ENCODE measurements at regions not wholly inside any gene's neighbourhood (a gene's known extent, or its start where the extent isn't known, plus 50 kb on each side); places are given as distances from the start of the nearest gene placed in this dataset.

GRCh38 chr11:110951037-110951949 is 239.1 kb upstream of the ARHGAP20 start:
- Histone ChIP-seq H3K4me2 (ENCODE audit: low read depth, low read length, poor library complexity, severe bottlenecking) (no peak overlapping the region), H2AFZ (ENCODE audit: low read depth, low read length, severe bottlenecking) (no peak overlapping the region), H3F3A (ENCODE audit: insufficient read depth) (no peaks in the 10 kb centered on the region), H3K9me3 (ENCODE audit: insufficient read depth, low read length) (no peaks in the 10 kb centered on the region), H4K20me1 (ENCODE audit: low read depth, low read length) (no peaks in the 10 kb centered on the region), H3K9ac (ENCODE audit: low read length) (no peak overlapping the region), H3K27ac (ENCODE audit: low read depth, low read length) (no peak overlapping the region), H3K4me3 (ENCODE audit: insufficient read depth, low read length, poor library complexity, severe bottlenecking) (no peak overlapping the region), H3K36me3 (ENCODE audit: low read length) (no peaks in the 10 kb centered on the region), H3K27me3 (ENCODE audit: low read length) (no peaks in the 10 kb centered on the region), H3K9me2 (replicated peaks; ENCODE audit: insufficient read depth, low read length) (no peaks in the 10 kb centered on the region), H3K79me2 (ENCODE audit: insufficient read depth, low read length) (no peaks in the 10 kb centered on the region)
- TF ChIP-seq CTCF (IDR thresholded peaks at IDR 0.05; ENCODE audit: insufficient read depth, low read length, poor library complexity, severe bottlenecking) (no peak), EZH2phosphoT487 (conservative IDR thresholded peaks at IDR 0.05; ENCODE audit: low read length) (no peak)

- no peaks in the 10 kb centered on the region for H3K36me3 ChIP-seq (ENCODE audit: low read length)
- no peak for TF ChIP-seq EZH2phosphoT487 (conservative IDR thresholded peaks at IDR 0.05; ENCODE audit: low read length)
- TF ChIP-seq CTCF (IDR thresholded peaks at IDR 0.05; ENCODE audit: insufficient read depth, low read length, poor library complexity, severe bottlenecking) = no peak
- no peaks in the 10 kb centered on the region for H3K79me2 ChIP-seq (ENCODE audit: insufficient read depth, low read length)
- no peaks in the 10 kb centered on the region for H4K20me1 ChIP-seq (ENCODE audit: low read depth, low read length)
- H3K4me2 ChIP-seq (ENCODE audit: low read depth, low read length, poor library complexity, severe bottlenecking) = no peak overlapping the region
- no peak overlapping the region for H3K27ac ChIP-seq (ENCODE audit: low read depth, low read length)
- H3K9ac ChIP-seq (ENCODE audit: low read length) = no peak overlapping the region
- H3K9me2 ChIP-seq (replicated peaks; ENCODE audit: insufficient read depth, low read length) = no peaks in the 10 kb centered on the region
- no peak overlapping the region for H3K4me3 ChIP-seq (ENCODE audit: insufficient read depth, low read length, poor library complexity, severe bottlenecking)
- H3K9me3 ChIP-seq (ENCODE audit: insufficient read depth, low read length) = no peaks in the 10 kb centered on the region
- H3F3A ChIP-seq (ENCODE audit: insufficient read depth) = no peaks in the 10 kb centered on the region
- no peaks in the 10 kb centered on the region for H3K27me3 ChIP-seq (ENCODE audit: low read length)
- H2AFZ ChIP-seq (ENCODE audit: low read depth, low read length, severe bottlenecking) = no peak overlapping the region
Measured at GRCh38 chr11:110948112-110948511, 235.9 kb upstream of the ARHGAP20 start.

GRCh38 chr11:110947096-110947495 is 234.9 kb upstream of the ARHGAP20 start:
- Histone ChIP-seq H2AFZ (ENCODE audit: low read depth, low read length, severe bottlenecking) (no peak overlapping the region), H3K27ac (ENCODE audit: low read depth, low read length) (no peak overlapping the region), H3K4me3 (ENCODE audit: insufficient read depth, low read length, poor library complexity, severe bottlenecking) (no peak overlapping the region), H3K27me3 (ENCODE audit: low read length) (no peaks in the 10 kb centered on the region), H3K36me3 (ENCODE audit: low read length) (no peaks in the 10 kb centered on the region), H3K9ac (ENCODE audit: low read length) (no peak overlapping the region), H3K79me2 (ENCODE audit: insufficient read depth, low read length) (no peaks in the 10 kb centered on the region), H3K4me2 (ENCODE audit: low read depth, low read length, poor library complexity, severe bottlenecking) (no peak overlapping the region), H3K9me3 (ENCODE audit: insufficient read depth, low read length) (no peaks in the 10 kb centered on the region), H4K20me1 (ENCODE audit: low read depth, low read length) (no peaks in the 10 kb centered on the region), H3F3A (ENCODE audit: insufficient read depth) (no peaks in the 10 kb centered on the region), H3K9me2 (replicated peaks; ENCODE audit: insufficient read depth, low read length) (no peaks in the 10 kb centered on the region)
- TF ChIP-seq EZH2phosphoT487 (conservative IDR thresholded peaks at IDR 0.05; ENCODE audit: low read length) = no peak
- TF ChIP-seq CTCF (IDR thresholded peaks at IDR 0.05; ENCODE audit: insufficient read depth, low read length, poor library complexity, severe bottlenecking) = no peak
